ENCODE measurements at regions not wholly inside any gene's neighbourhood (a gene's known extent, or its start where the extent isn't known, plus 50 kb on each side); places are given as distances from the start of the nearest gene placed in this dataset.

DNA sequence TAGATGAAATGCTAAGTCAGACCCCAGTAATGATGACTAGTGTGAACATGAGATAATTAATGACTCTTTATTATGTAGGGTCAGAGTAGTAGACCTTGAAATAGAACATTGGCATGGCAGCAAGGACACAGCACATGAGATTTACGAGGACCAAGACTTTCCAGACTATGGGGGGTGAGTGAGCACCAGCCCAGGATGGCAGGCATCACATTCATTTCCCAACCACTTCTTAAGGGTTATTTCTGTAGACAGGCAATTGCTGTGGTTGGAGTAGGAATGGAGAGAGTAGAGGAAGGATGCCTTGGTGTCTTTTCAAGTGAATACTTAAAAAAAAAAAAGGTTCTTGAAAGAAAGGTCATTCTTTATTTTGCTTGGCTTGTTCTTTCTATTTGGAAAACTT, 189.4 kb upstream of the DYRK2 start:
- TF ChIP-seq SUZ12 (IDR thresholded peaks at IDR 0.05; ENCODE audit: extremely low read depth, insufficient read depth, insufficient read length) (no peak), ZNF274 (IDR thresholded peaks at IDR 0.05; ENCODE audit: low read depth, low read length) (no peak)
